ENCODE measurements at regions not wholly inside any gene's neighbourhood (a gene's known extent, or its start where the extent isn't known, plus 50 kb on each side); places are given as distances from the start of the nearest gene placed in this dataset.

DNA sequence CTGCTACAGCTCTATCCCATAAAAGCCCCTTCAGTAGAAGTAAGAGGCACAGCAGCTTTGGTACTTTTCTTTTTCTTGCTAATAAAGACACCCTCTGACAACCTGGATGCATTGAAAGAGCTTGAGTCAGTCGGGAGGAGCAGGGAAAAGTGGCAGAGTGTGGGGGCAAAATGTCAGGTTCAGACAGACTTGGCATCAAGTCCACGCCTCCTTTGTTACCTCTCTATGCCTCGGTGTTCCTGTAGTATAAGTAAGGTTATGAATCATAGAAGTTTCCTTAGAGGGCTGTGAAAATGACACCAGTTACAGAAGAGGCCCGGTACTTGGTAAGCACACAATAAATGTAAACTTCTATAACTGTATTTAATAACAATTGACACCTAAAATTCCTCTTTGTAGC is 133.9 kb downstream of the ESM1 start:
- TF ChIP-seq GATA2 (IDR thresholded peaks at IDR 0.05; ENCODE audit: low read depth, low read length) (no peak), GATA3 (IDR thresholded peaks at IDR 0.05; ENCODE audit: low read depth, low read length) (no peak)

DNA sequence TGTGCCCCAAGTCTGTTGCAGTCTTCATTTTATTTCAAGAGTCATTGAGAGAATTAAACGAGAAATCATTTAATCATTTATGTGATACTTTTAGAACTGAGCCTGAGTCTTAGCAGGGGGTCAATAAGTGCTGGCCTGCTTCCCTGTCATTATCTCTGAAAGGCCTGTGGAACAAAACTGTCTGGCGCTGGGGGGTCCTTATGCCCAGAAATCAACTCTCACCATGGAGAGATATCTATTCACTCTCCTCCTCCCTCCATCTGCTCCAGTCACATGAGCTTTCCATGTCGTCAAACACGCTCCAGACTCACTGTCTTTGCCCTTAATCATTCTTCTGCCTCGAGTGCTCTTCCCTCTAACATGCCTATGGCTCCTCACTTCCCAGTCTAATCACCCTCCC is 136.8 kb downstream of the ESM1 start:
- no peak for TF ChIP-seq GATA2 (IDR thresholded peaks at IDR 0.05; ENCODE audit: low read depth, low read length)

DNA sequence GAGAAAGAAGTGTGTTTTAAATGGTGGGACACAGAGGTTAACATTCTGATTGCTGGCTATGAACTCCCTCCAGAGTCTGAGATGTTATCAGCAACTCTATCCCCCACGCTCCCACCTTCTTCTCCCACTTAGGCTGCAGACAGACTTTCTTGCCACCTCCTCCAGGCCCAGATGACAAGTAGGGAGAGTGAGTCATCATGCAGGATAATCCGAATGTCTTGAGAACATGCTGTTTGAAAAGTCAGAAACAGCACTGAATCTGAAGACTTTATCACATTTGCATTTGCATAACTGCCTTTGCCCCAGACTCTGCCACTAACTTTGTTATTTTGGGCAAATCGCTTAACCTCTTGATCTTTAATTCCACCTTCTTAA is 139.8 kb downstream of the ESM1 start:
- TF ChIP-seq GATA3 (IDR thresholded peaks at IDR 0.05; ENCODE audit: low read depth, low read length) (no peak), GATA2 (IDR thresholded peaks at IDR 0.05; ENCODE audit: low read depth, low read length) (no peak)

DNA sequence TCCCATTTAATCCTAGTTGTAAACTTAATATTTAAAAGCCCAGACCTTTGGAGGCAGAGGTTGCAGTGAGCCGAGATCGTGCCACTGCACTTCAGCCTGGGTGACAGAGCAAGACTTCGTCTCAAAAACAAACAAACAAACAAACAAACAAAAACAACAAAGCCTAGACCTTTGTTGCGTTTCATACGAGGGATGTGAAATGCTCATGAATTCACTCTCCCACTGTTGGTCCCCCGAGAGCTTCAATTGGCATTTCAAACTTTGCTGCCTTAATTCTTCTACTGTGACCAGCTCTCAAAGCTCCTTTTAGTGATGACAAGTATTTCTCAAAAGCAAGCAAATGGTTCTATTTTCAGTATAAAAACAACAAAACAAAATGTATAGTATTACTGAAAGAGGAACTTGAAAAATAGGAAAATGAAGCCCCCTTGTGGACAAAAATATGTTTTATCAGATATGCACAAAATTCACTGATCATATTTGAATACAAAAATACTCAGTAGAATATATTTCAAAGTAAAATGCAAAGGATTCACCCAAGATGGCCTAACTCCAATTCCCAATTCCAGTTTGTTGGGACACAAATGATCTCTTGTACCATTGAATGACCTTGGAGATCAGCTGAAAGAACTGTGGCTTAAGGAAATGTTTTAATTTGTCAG is 140.4 kb downstream of the ESM1 start:
- no peak for TF ChIP-seq GATA2 (IDR thresholded peaks at IDR 0.05; ENCODE audit: low read depth, low read length)
- TF ChIP-seq GATA3 (IDR thresholded peaks at IDR 0.05; ENCODE audit: low read depth, low read length), result no peak

DNA sequence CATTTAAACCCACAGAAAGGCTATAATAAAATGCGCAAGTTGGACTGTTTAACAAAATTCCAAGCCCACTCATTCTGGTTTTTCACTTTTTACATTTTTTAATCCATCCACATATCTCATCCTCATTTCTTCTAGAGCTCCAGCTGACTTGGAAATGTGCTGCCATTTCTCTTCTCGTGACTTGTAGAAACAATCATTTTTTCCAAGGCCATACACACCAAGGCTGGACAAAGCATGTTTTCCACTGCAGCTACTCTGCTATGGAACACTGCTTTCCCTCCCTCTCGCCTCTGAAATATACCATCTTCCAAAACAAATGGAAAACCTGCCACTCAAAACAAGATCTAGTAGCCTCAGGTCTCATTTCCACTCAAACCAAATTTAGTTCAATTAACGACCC is 141.1 kb downstream of the ESM1 start:
- no peak for TF ChIP-seq GATA2 (IDR thresholded peaks at IDR 0.05; ENCODE audit: low read depth, low read length)
- TF ChIP-seq GATA3 (IDR thresholded peaks at IDR 0.05; ENCODE audit: low read depth, low read length), result no peak

DNA sequence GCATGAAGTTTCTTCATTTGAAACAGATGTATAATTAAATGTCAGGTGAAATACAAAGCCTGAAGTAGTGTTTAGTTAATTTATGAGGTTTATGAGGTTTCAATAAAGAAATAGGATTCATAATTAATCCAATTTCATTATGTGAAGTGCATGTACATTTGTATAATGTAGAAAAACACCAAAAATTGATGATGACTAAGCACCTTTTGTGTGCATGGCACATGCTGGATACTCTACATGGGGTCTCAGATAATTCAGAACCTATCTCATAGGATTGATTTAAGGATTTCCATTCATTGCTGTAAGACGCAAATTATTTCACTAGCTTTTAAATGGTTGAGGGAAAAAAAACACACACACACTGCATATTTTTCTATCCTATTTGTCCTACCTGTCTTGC is 143.9 kb downstream of the ESM1 start:
- no peak for TF ChIP-seq GATA2 (IDR thresholded peaks at IDR 0.05; ENCODE audit: low read depth, low read length)
- TF ChIP-seq GATA3 (IDR thresholded peaks at IDR 0.05; ENCODE audit: low read depth, low read length), result no peak

DNA sequence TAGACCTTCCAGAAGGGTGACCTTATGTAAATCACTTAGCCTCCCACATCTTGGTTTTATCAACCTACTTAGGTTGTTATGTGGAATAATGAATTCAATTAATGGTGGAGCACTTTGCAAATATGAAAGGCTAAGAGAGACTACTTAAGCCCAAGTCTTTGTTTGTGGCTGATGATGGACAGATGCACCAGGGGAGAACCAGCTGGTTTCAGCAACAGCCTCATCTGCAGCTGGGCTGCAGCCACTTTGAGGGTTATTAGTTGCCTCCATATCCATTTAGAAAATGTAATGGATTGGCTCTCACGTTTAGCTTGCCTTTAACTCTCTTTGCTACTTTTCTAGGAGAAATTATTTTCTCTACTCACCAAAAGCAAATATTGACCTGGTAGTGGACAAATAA is 146.6 kb downstream of the ESM1 start:
- TF ChIP-seq GATA3 (IDR thresholded peaks at IDR 0.05; ENCODE audit: low read depth, low read length) (no peak), GATA2 (IDR thresholded peaks at IDR 0.05; ENCODE audit: low read depth, low read length) (no peak)

DNA sequence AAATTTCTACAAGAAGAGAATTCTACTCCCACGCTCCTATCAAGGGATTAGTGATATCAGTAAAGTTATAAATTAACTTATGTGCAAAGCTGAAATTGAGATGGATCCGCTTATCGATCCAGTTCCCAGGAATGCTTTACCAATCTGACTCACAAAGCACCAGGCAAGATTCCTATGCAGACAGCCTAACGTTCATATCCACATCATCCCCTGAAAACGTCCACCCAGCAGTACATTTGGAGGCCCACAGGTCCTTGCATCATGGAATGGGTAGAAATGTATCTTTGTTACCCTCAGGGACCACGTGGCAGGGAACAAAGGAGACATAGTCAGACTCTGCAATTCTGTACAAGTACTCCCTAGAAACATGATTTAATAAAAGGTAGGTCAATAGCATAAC is 147.4 kb downstream of the ESM1 start:
- TF ChIP-seq GATA2 (IDR thresholded peaks at IDR 0.05; ENCODE audit: low read depth, low read length), result no peak
- TF ChIP-seq GATA3 (IDR thresholded peaks at IDR 0.05; ENCODE audit: low read depth, low read length), result no peak

DNA sequence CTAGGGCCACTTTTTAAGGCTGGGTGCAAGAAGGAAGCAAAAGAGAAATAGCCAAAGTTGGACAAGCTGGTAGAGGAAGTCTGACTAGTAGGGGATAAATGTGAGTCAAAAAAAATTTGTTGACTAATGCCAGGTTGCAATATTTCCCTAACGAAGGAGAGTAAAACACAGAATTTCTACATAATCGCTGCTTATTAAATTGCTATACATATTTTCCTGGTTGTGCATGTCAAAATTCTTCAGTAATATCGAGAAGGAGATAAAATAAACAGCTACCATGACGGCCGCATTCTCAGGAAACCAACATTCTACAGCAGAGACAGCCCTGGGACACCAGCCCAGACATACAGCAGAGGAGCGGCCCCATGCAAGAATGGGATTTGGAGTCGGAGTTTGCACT is 148.3 kb downstream of the ESM1 start:
- TF ChIP-seq GATA2 (IDR thresholded peaks at IDR 0.05; ENCODE audit: low read depth, low read length), result no peak
- no peak for TF ChIP-seq GATA3 (IDR thresholded peaks at IDR 0.05; ENCODE audit: low read depth, low read length)

DNA sequence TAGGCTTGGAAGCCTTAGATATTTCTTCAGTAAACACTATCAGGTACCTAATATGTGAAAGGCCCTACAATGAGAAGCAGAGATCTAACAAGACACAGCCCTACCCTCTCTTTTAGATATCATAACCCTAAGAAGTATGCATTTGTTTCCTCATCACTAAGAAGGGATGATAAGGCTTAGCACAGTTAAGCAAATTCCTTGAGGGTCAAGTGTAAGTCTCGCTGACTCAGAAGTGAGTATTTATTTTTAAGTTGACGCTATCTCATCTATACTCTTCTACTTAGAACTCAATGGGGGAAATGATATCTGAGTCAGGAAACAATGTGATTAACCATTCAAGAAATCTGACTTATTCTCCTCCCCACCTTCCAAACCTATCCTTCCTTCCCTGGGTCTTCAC is 149.7 kb downstream of the ESM1 start:
- TF ChIP-seq GATA3 (IDR thresholded peaks at IDR 0.05; ENCODE audit: low read depth, low read length), result no peak
- TF ChIP-seq GATA2 (IDR thresholded peaks at IDR 0.05; ENCODE audit: low read depth, low read length), result no peak

DNA sequence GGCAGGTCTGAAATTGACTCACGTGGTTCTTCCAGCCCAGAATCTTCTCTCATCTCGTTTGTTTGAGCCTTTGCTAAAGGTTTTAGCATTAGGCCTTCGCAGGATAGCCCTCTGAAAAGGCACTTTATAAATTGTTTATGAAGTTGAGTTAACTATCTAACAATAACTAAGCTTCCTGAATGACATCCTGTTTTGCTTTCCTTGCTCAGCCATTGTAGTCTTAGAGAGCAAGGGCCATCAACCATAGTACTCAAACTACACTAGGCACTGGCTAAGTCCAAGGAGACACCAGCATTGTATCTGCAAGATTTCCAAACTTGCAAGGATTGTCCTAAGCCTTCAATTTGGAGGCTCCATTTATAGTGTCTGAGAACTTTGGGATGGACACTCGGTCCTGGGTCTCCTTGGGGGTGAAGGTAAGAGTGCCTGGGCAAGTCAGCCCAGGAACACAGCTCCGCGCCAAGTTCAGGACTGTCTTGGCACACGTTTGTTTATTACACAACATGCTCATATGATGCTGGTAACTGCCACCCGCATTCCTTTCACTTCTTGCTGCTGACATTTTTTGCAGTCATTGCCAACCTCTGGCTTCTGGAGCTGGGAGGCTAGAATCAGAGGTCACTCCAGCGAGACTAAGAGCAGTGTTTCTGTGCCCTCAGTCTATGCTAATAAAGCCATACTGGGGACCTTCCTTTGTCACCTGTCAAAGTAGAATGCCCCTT is 151.1 kb downstream of the ESM1 start:
- TF ChIP-seq GATA3 (IDR thresholded peaks at IDR 0.05; ENCODE audit: low read depth, low read length) (no peak), GATA2 (IDR thresholded peaks at IDR 0.05; ENCODE audit: low read depth, low read length) (no peak)

DNA sequence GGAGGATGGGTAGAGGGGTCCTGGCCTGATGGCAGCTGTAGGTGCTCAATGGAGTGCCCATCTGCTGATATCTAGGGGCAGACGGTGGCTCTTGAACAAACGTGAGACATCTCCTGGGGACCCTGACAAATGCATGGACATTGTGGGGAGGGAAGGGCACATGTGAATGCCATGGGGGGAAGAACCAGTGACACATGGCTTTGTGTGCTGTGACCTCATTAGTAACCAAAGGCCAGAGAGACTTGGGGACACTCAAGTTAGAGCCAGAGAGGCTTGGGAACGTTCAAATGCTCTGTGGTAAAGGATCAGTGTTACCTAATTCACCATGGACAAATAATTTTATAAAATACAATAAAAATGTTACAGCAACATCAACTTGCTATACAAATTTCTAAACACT is 151.8 kb downstream of the ESM1 start:
- TF ChIP-seq GATA3 (IDR thresholded peaks at IDR 0.05; ENCODE audit: low read depth, low read length), result no peak
- no peak for TF ChIP-seq GATA2 (IDR thresholded peaks at IDR 0.05; ENCODE audit: low read depth, low read length)

DNA sequence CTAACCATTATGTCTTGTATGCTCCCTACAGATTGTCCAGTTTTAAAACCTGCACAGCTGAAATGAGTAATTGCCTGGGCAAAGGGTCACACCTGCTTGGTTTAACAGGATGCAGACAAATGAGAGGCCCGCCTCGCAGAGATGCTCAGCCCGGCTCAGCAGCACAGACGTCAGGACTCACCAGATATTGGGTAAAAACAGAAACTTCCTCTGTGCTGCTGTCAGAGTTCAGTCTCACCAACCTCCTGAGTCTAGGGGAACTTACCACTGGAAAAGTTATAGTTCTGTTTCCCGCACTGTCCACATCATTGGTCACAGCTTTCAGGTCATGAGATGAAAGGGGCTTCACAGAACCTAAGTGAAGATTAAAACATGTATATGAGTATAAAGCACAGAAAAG is 152.5 kb downstream of the ESM1 start:
- TF ChIP-seq GATA3 (IDR thresholded peaks at IDR 0.05; ENCODE audit: low read depth, low read length) (no peak), GATA2 (IDR thresholded peaks at IDR 0.05; ENCODE audit: low read depth, low read length) (no peak)

DNA sequence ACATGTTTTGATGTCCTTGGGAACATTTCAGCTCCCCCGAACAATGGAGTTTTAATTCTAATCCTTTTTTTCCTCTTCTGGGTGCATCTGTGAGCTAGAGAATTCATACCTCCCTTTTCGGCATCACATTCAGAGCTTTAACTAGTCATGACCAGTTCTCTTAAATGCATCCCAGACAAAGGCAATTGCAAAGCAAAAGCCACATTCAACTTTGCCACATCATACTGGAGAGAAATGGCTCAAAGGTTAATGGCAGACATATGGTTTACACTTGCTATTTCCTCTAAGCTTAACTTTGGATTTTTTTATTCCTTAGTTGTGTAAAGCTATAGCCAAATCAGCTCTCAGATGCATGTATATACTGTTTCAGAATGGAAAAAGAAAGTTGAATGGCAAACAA is 153.3 kb downstream of the ESM1 start:
- TF ChIP-seq GATA2 (IDR thresholded peaks at IDR 0.05; ENCODE audit: low read depth, low read length), result no peak
- TF ChIP-seq GATA3 (IDR thresholded peaks at IDR 0.05; ENCODE audit: low read depth, low read length), result no peak

DNA sequence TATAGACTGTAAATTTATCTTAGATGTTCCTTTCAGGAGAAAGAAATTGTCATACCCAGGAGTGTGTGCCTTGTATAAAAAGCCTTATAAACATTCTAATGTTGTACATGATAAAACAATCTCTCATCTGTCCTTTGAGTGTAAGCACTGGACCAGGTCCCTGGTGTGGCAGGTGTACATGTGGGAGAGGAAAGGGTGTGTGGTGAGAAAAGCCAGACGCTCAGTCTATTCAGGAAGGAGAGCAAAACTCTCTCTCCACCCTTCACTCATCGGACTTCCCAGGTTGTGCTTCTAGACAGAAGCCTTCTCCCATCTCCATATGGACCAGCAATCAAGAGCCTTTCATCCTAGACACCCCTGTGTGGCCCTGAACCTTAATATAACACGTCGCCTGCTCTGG is 154.2 kb downstream of the ESM1 start:
- no peak for TF ChIP-seq GATA2 (IDR thresholded peaks at IDR 0.05; ENCODE audit: low read depth, low read length)
- no peak for TF ChIP-seq GATA3 (IDR thresholded peaks at IDR 0.05; ENCODE audit: low read depth, low read length)
